Upper lobe of left lung (tissue), 4 donors: ENCODE measurements at regions not wholly inside any gene's neighbourhood (a gene's known extent, or its start where the extent isn't known, plus 50 kb on each side); places are given as distances from the start of the nearest gene placed in this dataset.

ENCODE experiments used
- EP300 ChIP-seq, 4 donors: sonication (generic); formaldehyde crosslinking; IDR thresholded peaks; one replicate each; pipeline ENCODE4 v1.5.1; 2017; ENCODE audit warnings: antibody characterized with exemption in 4 of 4, control low read depth in 2 of 4
- POLR2A ChIP-seq, 4 donors: fragments of 450-650 bp; IDR thresholded peaks; one replicate each; pipeline ENCODE4 v1.5.1; 2016 to 2017; ENCODE audit warnings: antibody characterized with exemption in 4 of 4, mild to moderate bottlenecking in 2 of 4
- POLR2AphosphoS5 ChIP-seq, 2 donors: sonication (generic); formaldehyde crosslinking; IDR thresholded peaks; one replicate each; pipeline ENCODE4 v1.5.1; 2017; ENCODE audit warnings: antibody characterized with exemption in 2 of 2
- TF ChIP-seq, protein P1 (sequence below), 6 experiments: fragments of 450-650 bp in 4 of 6; fragments of 200-600 bp in 2 of 6; sonication (generic) in 2 of 6; IDR thresholded peaks; one replicate each; pipeline ENCODE4 v1.5.1; 2016 to 2019; ENCODE audit warnings: antibody characterized with exemption in 6 of 6

DNA sequence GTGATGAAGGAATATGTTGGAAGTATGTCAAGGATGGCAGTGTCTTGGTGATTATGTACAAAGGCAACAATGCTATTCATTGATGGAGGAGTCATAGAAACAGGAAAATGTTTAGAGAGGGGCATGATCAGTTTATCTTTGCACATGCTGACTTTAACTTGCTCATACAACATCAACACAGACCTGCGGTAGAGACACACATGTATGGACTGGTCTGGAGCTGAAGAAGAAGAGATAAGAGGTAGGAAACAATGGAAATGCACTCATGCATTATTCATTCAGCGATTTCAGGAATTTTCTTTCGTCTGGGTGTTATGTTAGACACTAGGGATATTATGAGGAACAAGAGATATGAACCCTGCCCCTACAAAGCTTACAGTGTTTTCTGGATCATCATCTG is 1252.3 kb upstream of the TENM3 start:
- TF ChIP-seq, protein P1, sequence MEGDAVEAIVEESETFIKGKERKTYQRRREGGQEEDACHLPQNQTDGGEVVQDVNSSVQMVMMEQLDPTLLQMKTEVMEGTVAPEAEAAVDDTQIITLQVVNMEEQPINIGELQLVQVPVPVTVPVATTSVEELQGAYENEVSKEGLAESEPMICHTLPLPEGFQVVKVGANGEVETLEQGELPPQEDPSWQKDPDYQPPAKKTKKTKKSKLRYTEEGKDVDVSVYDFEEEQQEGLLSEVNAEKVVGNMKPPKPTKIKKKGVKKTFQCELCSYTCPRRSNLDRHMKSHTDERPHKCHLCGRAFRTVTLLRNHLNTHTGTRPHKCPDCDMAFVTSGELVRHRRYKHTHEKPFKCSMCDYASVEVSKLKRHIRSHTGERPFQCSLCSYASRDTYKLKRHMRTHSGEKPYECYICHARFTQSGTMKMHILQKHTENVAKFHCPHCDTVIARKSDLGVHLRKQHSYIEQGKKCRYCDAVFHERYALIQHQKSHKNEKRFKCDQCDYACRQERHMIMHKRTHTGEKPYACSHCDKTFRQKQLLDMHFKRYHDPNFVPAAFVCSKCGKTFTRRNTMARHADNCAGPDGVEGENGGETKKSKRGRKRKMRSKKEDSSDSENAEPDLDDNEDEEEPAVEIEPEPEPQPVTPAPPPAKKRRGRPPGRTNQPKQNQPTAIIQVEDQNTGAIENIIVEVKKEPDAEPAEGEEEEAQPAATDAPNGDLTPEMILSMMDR (IDR thresholded peaks at IDR 0.05), result no peak
- TF ChIP-seq POLR2AphosphoS5 (IDR thresholded peaks at IDR 0.05) (no peak), POLR2A (IDR thresholded peaks at IDR 0.05) (no peak), EP300 (IDR thresholded peaks at IDR 0.05) (no peak)
